ENCODE measurements at regions not wholly inside any gene's neighbourhood (a gene's known extent, or its start where the extent isn't known, plus 50 kb on each side); places are given as distances from the start of the nearest gene placed in this dataset.
"Not testable (repeated sequence)": the region's sequence is repeated elsewhere in the genome, so short reads cannot be mapped to it uniquely, and the experiment has no call there.

DNA sequence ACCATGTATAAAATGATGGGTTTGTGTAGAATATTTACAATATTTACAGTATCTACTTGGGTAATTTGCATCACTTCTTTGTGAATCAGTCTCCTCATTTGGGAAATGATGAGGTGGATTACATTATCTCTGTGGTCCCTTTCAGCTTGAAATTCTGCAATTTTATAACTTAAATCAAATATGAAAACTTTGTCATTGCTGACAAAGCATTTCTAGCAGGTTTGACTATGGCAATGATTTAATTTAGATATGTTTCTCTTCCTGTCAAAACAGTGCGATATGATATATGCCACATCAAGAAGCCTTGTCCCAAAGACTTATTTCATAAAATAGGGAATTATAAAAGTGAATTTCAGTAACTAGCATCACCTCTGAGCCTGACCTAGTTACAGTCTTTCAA, 315.8 kb upstream of the MEIS2 start:
- WGBS, 2 donors (ENCODE audit: low coverage in 1 of 2), result 96 to 100% methylated on average over 1 of the region's 1 CpG
- Histone ChIP-seq H3K36me3 (no peaks in the 10 kb centered on the region), H3K27ac (no peak overlapping the region), H3K4me1 (no peaks in the 10 kb centered on the region), H3K9me3 (no peaks in the 10 kb centered on the region), H3K27me3 (no peaks in the 10 kb centered on the region), H3K4me3 (no peak overlapping the region)
- intact Hi-C loops (cut with DNase I; ENCODE audit: low total_unique reads), result no loop called here
- no peak for DNase-seq
- TF ChIP-seq, protein P1, sequence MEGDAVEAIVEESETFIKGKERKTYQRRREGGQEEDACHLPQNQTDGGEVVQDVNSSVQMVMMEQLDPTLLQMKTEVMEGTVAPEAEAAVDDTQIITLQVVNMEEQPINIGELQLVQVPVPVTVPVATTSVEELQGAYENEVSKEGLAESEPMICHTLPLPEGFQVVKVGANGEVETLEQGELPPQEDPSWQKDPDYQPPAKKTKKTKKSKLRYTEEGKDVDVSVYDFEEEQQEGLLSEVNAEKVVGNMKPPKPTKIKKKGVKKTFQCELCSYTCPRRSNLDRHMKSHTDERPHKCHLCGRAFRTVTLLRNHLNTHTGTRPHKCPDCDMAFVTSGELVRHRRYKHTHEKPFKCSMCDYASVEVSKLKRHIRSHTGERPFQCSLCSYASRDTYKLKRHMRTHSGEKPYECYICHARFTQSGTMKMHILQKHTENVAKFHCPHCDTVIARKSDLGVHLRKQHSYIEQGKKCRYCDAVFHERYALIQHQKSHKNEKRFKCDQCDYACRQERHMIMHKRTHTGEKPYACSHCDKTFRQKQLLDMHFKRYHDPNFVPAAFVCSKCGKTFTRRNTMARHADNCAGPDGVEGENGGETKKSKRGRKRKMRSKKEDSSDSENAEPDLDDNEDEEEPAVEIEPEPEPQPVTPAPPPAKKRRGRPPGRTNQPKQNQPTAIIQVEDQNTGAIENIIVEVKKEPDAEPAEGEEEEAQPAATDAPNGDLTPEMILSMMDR (IDR thresholded peaks at IDR 0.05), result no peak
- TF ChIP-seq POLR2A (IDR thresholded peaks at IDR 0.05) (no peak), POLR2AphosphoS5 (IDR thresholded peaks at IDR 0.05) (no peak), EP300 (IDR thresholded peaks at IDR 0.05; ENCODE audit: low read depth) (no peak)
- in situ Hi-C loops (cut with MboI; ENCODE audit: low pct_ligation_motif_present in 1 of 4, low pct_unique_long_range_greater_than_20kb in 1 of 4, low sequenced_read_pairs in 3 of 4), result no loop called here

DNA sequence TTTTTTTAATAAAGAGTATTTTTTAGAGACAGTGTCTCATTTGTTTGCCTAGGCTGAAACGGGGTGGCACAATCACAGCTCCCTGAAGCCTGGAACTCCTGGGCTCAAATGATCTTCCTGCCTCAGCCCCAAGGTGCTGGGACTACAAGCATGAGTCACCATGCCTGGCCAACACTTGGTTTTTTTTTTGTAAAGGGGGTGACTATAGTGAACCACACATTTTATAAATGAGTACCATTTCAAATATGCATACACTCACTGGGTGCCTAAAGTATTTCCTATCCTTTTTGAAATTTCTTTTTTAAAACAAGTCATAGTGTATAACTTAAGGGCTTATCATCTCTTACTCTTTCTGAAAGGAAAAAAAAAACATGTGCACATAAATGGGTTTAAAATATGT, 325.2 kb upstream of the MEIS2 start:
- in situ Hi-C loops (cut with MboI; ENCODE audit: low pct_ligation_motif_present in 1 of 4, low pct_unique_long_range_greater_than_20kb in 1 of 4, low sequenced_read_pairs in 3 of 4) (no loop called here), intact Hi-C loops (cut with DNase I; ENCODE audit: low total_unique reads) (no loop called here)
- TF ChIP-seq EP300 (IDR thresholded peaks at IDR 0.05; ENCODE audit: low read depth) (no peak), POLR2A (IDR thresholded peaks at IDR 0.05) (no peak), POLR2AphosphoS5 (IDR thresholded peaks at IDR 0.05) (no peak)
- TF ChIP-seq, protein P1 (IDR thresholded peaks at IDR 0.05), result no peak
- Histone ChIP-seq H3K27ac (no peak overlapping the region), H3K27me3 (no peaks in the 10 kb centered on the region), H3K4me3 (no peak overlapping the region), H3K9me3 (no peaks in the 10 kb centered on the region), H3K36me3 (no peaks in the 10 kb centered on the region), H3K4me1 (no peaks in the 10 kb centered on the region)
- WGBS, 2 donors (ENCODE audit: low coverage in 1 of 2), result 47 to 60% methylated on average over 1 of the region's 1 CpG
- no peak for DNase-seq

DNA sequence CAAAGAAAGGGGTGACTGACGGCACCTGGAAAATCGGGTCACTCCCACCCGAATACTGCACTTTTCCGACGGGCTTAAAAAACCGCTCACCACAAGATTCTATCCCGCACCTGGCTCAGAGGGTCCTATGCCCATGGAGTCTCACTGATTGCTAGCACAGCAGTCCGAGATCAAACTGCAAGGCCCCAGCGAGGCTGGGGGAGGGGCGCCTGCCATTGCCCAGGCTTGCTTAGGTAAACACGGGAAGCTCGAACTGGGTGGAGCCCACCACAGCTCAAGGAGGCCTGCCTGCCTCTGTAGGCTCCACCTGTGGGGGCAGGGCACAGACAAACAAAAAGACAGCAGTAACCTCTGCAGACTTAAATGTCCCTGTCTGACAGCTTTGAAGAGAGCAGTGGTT, 327.0 kb upstream of the MEIS2 start:
- H3K36me3 ChIP-seq; H3K4me1 ChIP-seq; H3K27ac ChIP-seq; intact Hi-C loops (cut with DNase I; ENCODE audit: low total_unique reads); in situ Hi-C loops (cut with MboI; ENCODE audit: low pct_ligation_motif_present in 1 of 4, low pct_unique_long_range_greater_than_20kb in 1 of 4, low sequenced_read_pairs in 3 of 4); H3K9me3 ChIP-seq; DNase-seq; H3K4me3 ChIP-seq; H3K27me3 ChIP-seq: not testable (repeated sequence)
- WGBS, 2 donors (ENCODE audit: low coverage in 1 of 2), result 92% methylated on average over 11 of the region's 12 CpGs; no CpG with 5 or more reads in 1 of the 2 donors

DNA sequence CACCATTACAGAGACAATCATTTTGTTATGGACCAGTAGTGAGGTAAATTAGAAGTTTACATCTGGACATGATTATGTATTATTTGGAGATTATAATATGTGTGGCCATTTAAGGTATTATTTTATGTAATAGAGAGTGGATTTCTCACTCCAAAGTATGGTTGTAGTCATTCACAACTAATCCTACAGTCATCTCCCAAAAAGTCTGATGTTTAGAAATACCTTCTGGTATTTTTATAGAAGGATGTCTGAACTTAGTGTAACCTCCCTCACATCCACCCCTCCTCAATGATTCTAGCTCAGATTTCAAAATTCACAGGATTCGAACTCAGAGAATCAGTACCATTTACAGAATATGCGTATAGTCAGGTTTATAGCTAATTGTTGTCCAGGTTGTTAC, 346.6 kb upstream of the MEIS2 start:
- WGBS, 2 donors (ENCODE audit: low coverage in 1 of 2), result 87 to 90% methylated on average over 2 of the region's 2 CpGs
- in situ Hi-C loops (cut with MboI; ENCODE audit: low pct_ligation_motif_present in 1 of 4, low pct_unique_long_range_greater_than_20kb in 1 of 4, low sequenced_read_pairs in 3 of 4), result no loop called here

DNA sequence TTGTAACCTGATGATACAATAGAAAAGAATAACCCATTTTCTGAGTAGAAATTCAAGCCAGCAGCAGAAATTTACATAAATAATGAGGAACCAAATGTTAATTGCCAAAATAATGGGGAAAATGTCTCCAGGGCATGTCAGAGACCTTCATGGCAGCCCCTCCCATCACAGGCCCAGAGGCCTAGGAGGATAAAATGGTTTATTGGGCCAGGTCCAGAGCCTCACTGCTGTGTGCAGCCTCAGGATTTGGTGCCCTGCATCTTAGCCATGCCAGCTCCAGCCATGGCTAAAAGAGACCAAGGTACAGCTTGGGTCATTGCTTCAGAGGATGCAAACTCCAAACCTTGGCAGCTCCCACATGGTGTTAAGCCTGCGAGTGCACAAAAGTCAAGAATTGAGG, 352.1 kb upstream of the MEIS2 start:
- intact Hi-C loops (cut with DNase I; ENCODE audit: low total_unique reads), result no loop called here

More for the DNA sequence above, 346.6 kb upstream of the MEIS2 start:
- TF ChIP-seq, protein P1 (IDR thresholded peaks at IDR 0.05), result no peak
- no peak for TF ChIP-seq POLR2A (IDR thresholded peaks at IDR 0.05)
- no peak for TF ChIP-seq EP300 (IDR thresholded peaks at IDR 0.05; ENCODE audit: low read depth)
- no peak for TF ChIP-seq POLR2AphosphoS5 (IDR thresholded peaks at IDR 0.05)
- DNase-seq, result no peak
- Histone ChIP-seq H3K4me1 (no peaks in the 10 kb centered on the region), H3K27ac (no peak overlapping the region), H3K36me3 (no peaks in the 10 kb centered on the region), H3K27me3 (no peaks in the 10 kb centered on the region), H3K4me3 (no peak overlapping the region), H3K9me3 (no peaks in the 10 kb centered on the region)
- intact Hi-C loops (cut with DNase I; ENCODE audit: low total_unique reads), result no loop called here

More for the DNA sequence above, 352.1 kb upstream of the MEIS2 start:
- in situ Hi-C loops (cut with MboI; ENCODE audit: low pct_ligation_motif_present in 1 of 4, low pct_unique_long_range_greater_than_20kb in 1 of 4, low sequenced_read_pairs in 3 of 4), result no loop called here
- no peaks in the 10 kb centered on the region for H3K36me3 ChIP-seq
- H3K27ac ChIP-seq, result no peak overlapping the region
- no peak overlapping the region for H3K4me3 ChIP-seq
- TF ChIP-seq POLR2AphosphoS5 (IDR thresholded peaks at IDR 0.05), result no peak
- TF ChIP-seq POLR2A (IDR thresholded peaks at IDR 0.05), result no peak
- TF ChIP-seq EP300 (IDR thresholded peaks at IDR 0.05; ENCODE audit: low read depth), result no peak
- TF ChIP-seq, protein P1 (IDR thresholded peaks at IDR 0.05), result no peak
- H3K27me3 ChIP-seq, result no peaks in the 10 kb centered on the region
- H3K4me1 ChIP-seq, result no peaks in the 10 kb centered on the region
- DNase-seq, result no peak
- no peaks in the 10 kb centered on the region for H3K9me3 ChIP-seq
- WGBS, 2 donors (ENCODE audit: low coverage in 1 of 2), result 93 to 100% methylated on average over 1 of the region's 1 CpG
